GM18517 (cell line): ENCODE measurements at regions not wholly inside any gene's neighbourhood (a gene's known extent, or its start where the extent isn't known, plus 50 kb on each side); places are given as distances from the start of the nearest gene placed in this dataset.

Experiments used
- ATAC-seq: cut with Tn5 transposase; IDR thresholded peaks from one replicate; pipeline ENCODE4 v1.9.1; 2021; ENCODE audit warnings: mild to moderate bottlenecking, moderate library complexity; ENCODE audit not compliant: unreplicated experiment

DNA sequence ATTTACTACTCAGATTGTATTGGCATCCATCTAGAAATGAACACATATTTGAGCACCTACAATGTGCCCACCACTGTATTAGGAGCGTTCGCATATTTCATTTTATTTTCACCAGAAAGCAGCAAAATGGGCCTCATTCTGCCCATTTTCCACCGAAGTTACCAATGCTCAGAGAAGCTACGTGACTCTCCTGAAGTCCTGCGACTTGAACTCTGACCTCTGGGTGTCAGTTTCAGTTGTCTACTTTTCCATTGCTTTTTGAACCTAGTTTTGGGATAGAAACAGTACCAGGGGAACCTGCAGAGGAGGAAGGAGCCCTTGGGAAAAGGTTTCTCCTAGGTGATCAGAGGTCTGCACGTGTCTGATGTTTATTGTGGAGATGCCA lies 139.1 kb upstream of the SDK2 start:
- ATAC-seq: no peak

DNA sequence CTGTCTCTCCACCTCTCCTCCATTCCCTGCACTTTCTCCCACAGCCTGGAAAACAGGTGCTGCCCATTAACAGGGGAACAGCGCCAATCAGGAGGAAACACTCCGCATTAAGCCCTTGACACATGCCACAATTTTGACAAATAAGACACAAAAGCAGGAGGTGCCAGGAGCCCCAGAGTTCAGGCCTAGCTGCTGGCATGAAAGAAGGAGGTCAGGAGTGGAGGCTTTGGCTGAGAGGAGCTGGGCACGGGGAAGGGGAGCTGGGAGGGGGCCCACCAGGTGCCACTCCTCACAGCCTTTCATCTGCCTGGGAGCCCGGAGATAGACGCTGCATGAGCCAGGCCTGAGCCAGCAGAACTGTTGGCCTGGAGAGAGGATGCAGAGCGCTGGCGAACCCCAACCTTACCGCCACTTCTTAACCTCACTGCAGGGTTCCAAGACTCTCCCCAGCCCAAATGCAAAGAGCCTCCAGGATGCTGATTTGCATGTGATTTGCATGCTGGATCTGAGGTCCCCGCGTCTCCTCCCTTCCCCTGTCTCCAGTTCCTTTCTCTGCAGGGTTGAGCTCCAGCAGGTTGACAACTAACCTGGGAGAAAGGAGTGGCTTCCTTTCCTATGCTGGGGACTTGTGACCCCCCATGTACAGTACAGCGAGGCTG lies 139.8 kb upstream of the SDK2 start:
- no peak for ATAC-seq

DNA sequence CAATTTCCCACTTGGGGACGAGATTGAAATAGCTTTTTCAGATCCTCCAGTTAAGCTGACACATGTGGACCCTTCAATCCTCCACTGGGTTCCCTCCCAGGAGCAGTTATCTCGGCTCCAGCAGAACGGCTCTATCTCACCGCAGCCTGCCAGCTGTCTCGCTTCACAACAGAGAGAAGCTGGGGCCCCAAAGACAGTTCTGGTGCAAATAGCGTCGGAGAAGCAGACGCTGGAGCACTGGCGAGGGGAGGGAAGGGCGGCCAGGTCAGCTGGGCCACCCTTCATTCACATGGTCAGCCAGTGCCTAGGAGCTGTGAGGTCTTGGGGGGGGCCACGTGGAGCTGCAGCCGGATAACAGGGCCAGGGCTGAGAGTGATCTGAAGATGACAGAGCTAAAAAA lies 141.3 kb upstream of the SDK2 start:
- ATAC-seq: no peak

DNA sequence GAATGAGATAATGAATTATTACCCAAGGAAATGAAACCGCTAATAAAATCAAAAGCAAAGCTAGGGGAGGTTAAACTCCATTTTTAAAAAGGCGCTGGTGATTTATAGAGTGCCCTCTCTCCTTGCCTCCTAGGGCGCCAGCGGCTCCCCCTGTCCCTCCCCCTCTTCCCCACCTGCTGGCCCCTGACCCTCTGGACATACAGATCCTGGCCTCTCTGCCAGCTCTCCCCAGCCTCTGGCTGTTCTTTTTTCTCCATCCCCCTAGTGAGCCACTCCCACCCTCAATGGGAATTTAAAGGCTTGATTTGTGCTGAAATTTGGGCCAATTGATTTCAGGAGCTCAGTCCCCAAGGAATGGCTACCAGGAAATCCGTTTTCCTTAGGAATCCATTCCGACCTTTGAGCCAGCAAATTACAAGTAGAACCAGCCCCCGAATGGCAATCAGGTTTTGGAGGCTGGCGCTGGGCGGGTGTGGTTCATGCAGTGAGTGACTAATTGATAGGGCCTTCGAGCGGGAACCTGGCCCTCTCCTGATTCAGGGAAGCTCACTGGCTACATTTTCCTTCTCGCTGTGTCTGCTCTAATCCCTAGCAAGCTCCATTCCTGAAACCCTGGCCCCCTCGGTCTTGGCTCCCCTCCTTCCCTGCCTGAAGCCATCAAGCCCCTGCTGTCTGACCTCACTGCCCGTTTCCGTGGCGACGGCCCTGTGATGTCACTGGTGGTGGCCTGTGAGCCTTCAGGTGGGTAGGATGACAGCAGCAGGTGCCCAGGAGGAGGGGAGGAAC lies 141.9 kb upstream of the SDK2 start:
- ATAC-seq: no peak

DNA sequence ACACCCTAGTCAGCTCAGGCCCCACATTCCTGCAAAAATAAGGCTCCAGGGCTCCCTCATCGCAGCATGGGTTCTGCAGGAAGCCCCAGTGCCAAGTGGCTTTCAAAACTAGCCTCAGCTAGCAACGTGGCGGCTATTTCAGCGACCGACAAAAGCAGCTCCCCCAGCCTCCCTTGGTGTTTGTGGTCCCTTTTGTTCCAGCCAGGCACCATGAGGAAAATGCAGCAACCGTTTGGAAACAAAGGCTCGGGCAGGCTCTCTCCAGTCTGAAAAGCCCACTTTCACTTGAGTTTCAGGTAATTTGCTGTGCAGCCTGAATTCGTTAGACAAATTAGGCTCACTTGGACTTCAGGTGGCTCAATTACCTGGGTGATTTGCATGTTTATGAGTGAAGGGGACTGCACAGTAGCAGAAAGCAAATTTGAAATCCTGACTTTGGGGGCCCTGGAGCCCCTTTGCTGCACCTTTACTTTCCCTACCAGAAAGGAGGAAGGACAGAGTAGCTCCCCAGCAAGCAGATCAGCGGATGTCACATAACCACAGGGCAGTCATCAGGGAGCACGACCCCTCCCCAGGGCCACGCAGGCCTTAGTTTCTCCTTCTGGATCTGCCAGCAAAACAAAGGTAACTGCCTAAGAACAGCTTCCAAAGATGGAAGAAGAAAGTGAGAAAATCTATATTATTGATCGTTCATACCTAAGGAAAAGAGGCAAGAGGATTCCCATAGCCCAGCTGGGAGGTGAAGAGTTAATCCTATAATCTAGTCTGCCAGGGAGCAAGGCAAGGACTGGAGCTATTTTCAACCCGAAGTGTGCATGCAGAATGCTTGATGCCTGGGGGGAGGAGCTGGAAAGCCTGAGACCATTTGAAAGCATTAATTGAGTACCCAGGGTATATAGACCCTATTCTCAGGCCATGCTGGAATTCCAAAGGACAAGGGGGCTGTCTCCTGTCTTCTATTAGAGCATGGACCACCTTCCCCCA lies 143.1 kb upstream of the SDK2 start:
- ATAC-seq: no peak

DNA sequence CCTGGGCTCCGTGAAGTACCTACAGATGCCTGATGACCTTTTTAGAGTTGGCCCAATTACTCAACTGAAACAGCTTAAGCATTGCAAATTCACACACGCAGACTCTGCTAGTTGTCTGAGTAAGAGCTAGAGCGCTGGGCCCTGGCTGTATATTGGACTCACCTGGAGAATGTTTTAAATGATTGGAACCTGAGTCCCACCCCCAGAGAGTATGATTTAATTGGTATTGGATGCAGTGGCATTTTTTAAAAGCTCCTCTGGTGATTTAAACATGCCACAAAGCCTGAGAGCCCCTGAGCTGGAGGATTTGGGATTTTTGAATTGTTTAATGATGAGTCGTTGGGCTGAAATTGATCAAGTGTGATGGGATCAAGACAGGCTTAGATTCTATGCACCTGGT lies 143.9 kb upstream of the SDK2 start:
- ATAC-seq: no peak

DNA sequence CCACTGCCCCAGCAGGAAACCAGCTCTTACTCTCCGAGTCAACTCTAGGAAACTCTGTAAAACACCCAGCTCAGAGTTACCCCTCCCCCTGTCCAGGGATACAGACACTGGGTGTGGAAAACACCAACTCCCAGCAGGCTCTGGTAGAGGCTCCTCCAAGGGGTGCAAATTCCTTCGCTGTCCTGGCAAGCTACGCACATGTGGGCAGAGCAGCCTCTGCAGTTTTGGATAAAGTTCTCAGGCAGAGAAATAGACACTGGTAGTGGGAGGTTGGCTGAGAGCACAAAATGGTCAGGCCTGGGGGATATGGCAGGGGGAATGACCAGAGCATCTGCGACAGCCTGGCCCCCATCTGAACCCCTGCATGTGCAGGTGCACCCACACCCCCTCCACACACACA lies 146.9 kb upstream of the SDK2 start:
- no peak for ATAC-seq

DNA sequence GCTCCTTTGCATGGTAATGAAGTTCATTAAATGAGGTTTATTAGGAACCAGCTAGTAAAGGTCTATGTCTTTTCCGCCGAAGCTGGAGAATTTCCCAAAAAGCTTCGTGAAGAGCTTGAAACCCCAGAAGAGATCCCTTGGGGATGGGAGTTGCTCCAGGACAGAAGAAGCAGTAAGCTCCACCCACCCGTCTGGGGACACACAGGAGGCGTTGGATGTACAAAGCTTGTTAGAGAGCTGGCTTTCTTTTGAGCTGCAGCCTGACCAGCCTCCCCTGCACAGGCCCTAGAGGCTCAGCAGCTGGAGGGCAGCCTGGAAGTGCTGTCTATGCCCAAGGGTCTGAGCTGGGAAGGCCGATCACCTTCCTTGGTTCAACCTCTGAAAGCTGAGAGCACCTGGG lies 147.4 kb upstream of the SDK2 start:
- ATAC-seq: no peak

DNA sequence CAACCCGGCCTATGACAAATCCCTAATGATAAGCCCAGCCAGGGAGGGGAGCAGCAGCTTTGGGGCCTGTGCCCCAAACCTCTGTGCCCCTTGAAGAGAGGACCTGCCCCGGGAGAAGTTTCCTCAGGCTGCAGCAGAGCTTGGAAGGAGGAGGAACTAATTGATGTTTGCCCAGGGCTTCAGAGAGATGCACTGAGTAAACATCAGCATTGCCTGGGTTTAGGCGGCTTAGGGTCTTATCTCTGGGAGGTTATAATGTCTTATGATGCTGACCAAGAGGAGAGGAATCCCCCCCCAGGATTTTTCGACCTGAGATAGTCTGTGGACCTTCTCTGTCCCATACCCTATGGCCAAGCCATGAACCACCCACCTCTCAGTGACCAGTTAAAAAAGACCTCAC lies 148.7 kb upstream of the SDK2 start:
- ATAC-seq: no peak

DNA sequence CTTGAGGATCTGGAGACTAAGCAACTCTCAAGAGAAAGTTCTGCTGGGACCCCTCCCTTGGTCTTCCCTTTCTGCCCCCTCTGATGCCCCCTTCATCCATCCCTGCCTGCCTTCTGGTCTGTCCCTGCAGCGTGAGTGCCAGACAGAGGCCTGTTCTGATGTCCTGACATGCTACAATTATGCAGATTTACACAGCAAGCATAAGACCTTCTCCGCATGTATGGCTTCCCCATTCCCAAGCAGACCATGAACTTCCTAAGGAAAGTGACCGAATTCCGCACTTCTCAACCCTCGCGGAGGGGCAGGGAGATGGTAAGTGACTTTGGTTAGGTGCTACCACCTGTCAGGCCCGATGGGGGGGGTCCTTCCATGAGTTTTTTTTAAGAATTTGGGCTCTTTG lies 150.1 kb upstream of the SDK2 start:
- no peak for ATAC-seq

DNA sequence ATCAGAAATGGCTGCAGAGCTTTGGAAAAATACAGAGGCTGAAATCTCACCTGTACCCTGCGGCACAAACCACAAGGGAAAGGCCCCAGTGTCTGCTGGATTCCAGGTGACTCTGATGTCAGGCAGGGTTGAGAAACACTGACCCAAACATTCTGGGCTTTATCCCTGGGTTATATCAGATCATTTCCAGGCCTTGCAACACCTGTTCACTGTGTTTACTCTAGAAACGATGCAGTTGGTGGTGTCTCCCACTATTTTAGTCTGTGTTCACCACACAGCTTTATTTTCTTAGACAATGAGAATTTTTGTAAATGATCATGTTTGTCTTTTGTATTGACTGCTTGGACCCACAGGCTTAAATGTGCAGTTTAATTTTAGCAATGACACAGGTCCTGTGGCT lies 151.5 kb upstream of the SDK2 start:
- no peak for ATAC-seq

DNA sequence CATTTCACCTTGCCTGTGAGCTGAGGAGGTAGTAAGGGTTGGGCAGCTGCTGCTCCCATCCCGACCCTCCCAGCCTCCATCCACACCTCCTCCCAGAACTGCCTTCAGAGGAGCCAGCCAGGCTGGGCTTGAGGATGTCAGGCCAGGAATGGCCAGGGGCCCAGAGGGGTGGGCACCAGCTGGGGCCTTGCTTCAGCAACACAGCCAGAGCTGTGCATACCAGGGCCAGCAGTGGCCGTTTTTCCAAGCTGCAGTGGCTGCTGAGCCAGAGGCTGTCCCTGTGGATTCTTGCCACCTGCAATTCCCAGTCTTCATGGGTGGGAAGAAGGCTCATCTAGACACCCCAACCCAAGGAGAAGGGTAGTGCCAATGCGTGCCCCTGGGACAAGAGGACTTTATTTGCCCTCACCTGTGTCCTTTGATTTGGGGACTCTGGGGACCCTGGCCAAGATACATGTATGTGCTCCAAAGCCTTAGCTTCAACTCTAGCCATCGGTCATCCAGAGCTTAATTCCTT lies 153.4 kb upstream of the SDK2 start:
- ATAC-seq: no peak

DNA sequence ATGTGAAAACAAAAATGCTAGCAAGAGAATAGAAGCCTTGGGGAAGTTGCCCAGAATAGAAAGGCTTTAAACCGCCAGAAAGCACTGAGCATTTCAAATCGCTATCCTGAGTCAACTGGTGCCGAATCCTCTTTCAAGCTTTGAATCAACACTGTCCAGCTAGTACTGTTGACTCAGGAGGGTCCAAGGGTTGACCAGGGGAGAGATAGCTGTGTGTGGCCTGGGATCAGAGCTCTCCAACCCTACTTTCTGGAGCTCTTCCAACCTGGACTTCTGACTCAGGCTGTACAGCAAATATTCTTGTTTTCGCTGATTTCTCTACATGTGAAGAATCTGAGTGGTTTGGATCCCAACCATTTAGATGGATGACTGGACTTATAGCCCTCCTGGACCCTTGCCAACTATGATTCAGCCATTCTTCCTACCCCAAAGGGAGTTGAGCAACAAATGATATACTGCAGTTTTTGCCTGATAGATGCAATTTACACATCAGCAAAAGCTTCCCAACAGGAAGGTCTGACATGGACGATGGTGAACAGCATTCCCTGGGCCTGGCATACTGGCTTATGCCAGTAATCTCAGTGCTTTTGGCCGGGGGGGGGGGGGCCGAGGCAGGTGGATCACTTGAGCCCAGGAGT lies 154.0 kb upstream of the SDK2 start:
- ATAC-seq: no peak

DNA sequence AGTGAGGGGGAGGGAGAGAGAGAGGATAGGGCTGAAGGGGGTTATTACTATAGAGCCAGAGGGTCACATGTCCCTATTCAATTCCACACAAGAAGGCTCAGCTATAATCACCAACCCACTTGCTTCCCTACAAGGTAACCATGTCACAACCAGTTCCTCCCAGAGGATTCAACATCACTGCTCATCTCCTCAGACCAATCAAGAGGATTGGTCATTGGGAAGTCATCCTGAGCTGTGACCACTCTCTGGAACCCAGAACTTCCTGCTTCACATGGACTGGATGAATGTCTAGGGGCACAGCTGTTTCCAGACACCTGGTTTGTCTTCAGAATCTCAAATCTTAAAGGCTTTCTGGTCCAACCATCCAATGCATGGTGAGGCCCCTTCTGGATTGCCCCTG lies 154.9 kb upstream of the SDK2 start:
- ATAC-seq: no peak

DNA sequence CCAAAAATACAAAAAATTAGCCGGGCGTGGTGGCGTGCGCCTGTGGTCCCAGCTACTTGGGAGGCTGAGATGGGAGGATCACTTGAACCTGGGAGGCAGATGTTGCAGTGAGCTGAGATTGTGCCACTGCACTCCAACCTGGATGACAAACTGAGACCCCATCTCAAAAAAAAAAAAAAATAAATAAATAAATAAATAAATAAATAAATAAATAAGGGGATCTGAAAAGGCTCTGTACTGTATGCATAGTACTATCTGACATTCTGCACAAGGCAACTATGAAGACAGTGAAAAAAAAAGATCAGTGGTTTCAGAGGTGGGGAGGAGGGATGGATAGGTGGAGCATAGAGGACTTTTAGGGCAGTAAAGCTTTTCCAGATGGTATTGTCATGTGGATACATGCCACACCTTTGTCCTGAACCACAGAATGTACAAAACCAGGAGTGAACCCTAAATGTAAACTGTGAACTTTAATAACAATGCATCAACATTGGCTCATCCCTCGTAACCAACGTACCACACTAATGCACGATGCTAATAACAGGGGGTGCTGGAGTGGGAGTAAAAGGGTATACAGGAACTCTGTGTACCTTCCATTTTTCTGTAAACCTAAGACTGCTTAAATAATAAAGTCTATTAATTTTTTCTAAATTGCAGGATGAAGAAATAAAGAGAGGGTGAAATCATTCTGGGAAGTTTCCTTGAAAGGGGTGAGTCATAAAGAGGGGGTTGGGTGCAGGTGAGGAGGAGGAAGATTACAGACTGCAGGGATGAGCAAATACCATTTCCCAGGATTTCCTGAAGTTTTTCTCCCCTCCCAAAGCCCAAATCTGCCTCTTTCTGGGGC lies 155.8 kb upstream of the SDK2 start:
- no peak for ATAC-seq

DNA sequence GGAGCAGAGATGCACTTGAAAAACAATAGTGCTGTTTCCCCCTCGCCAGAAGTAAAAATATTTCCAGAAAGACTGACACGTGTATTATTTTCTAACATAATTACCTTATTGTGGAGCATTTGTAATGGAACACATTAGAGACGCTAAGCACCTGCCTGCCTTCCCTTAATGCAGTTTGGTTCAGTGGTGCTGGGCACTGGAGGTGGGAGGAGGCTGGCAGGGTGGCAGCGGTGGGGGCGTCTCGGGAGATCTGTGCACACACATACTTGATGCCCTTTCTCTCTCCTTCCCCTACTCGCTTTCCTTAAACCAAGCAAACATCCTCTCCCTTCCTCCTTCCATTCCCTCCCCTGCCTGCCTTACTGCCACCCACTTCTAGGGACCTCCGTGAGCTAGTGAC lies 156.6 kb upstream of the SDK2 start:
- ATAC-seq: no peak

DNA sequence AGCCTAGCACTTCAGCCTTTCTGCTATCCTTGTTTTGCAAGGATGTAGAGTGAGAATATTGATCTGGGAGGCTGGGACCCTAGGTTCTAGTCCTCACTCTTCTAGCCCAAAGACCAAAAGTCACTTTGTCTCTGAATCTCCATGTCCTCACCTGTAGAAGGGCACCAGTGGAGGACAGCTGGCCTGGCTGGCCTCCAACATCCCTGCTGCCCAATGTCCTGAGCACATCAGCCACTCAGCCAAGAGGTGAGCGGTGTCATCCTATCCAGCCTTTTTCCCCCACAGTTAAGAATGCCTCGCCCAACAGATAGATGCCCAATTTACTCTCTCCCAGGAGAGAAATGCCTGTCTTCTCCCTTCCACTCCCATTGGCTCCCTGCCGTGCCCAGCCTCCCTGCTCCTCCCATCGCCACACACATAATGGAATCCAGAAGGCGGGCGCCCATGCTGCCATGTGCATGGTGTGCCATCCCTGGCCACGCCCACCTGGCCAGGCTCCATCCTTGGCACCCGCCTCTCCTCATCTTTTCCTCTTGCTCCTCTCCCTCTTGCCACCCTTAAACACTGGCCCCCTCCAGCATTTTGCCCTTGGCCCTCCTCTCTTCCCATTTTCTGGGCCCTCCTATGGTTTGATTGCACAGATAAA lies 157.3 kb upstream of the SDK2 start:
- no peak for ATAC-seq

DNA sequence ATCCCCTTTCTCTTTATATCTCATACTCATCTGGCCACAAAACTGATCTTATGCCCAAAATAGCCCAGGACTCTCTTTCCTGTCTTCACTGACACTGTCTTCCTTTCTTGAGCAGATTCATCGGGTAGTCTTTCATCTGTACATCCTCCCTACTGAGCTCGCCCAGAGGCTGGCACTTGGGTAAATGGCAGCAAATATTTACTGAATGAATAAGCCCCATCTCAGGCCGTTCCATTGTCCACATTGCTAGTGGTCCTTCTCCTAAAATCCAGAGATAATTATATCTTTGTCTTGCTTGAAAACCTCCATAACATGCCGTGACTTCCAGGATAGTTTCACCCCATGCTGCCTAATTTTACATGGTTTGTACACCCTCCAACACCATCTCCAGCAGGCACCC lies 158.1 kb upstream of the SDK2 start:
- no peak for ATAC-seq

DNA sequence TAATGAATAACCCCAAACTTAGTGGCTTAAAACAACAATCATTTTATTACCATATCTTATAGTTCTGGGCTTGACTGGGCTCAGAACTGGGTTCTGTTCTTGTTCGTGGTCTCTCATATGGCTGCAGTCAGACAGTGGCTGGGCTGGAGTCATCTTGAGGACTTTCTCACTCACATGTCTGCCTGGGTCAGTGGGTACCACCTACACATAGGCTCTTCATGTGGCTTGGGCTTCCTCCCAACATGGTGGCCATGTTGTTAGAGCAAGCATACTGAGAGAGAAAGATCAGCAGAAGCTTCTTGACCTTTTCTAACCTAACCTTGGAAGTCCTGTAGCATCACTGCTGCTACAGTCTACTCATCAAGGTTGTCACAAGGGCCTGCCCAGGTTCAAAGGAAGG lies 158.6 kb upstream of the SDK2 start:
- no peak for ATAC-seq
